H1 (cell line): ENCODE measurements at regions not wholly inside any gene's neighbourhood (a gene's known extent, or its start where the extent isn't known, plus 50 kb on each side); places are given as distances from the start of the nearest gene placed in this dataset.

ENCODE experiments used
- CTCF ChIA-PET: fragments of 300-600 bp; sonication (Branson Sonifier 250); formaldehyde crosslinking; loops from one replicate; lab custom pipeline; 2021; ENCODE audit not compliant: partially characterized antibody; lab: Charles Lee
- POLR2A ChIA-PET: fragments of 300-600 bp; sonication (Branson Sonifier 250); formaldehyde crosslinking; loops from one replicate; lab custom pipeline; 2021; ENCODE audit warnings: inconsistent platforms; ENCODE audit not compliant: partially characterized antibody; lab: Charles Lee
- DNase-seq, 2 experiments: peaks; one replicate each; pipeline versions ENCODE4 v3.0.0 to v3.0.0-alpha.2; 2010 to 2022; ENCODE audit warnings: low spot score in 2 of 2, low read depth in 1 of 2, mixed read lengths in 1 of 2
- FAIRE-seq: peaks from 2 replicates; lab custom pipeline; 2011; peaks lifted over from hg19 to GRCh38; lab: Jason Lieb, UNC
- H2AFZ ChIP-seq: 2 replicates; pipeline ENCODE4 v1.8.1; 2012; ENCODE audit warnings: low read length, inconsistent platforms
- H2AK5ac ChIP-seq: 2 replicates; pipeline ENCODE4 v1.6.1; 2013; ENCODE audit warnings: low read depth, low read length
- H2BK120ac ChIP-seq: replicated peaks from 2 replicates; pipeline ENCODE3; 2013; ENCODE audit warnings: low read depth, low read length, inconsistent platforms
- H2BK12ac ChIP-seq: 2 replicates; pipeline ENCODE4 v1.6.1; 2013; ENCODE audit warnings: low read depth, low read length
- H2BK15ac ChIP-seq: 2 replicates; pipeline ENCODE4 v1.6.1; 2013; ENCODE audit warnings: low read length
- H2BK20ac ChIP-seq: 2 replicates; pipeline ENCODE4 v1.6.1; 2013; ENCODE audit warnings: low read length
- H2BK5ac ChIP-seq: 2 replicates; pipeline ENCODE4 v1.6.1; 2013; ENCODE audit warnings: low read depth, low read length
- H3K14ac ChIP-seq: 2 replicates; pipeline ENCODE4 v1.6.1; 2013; ENCODE audit warnings: inconsistent platforms; ENCODE audit not compliant: insufficient read length
- H3K18ac ChIP-seq: 2 replicates; pipeline ENCODE4 v1.6.1; 2013; ENCODE audit warnings: low read length; ENCODE audit errors: extremely low read depth
- H3K23ac ChIP-seq: 2 replicates; pipeline ENCODE4 v1.6.1; 2013; ENCODE audit warnings: inconsistent platforms; ENCODE audit not compliant: insufficient read length
- H3K23me2 ChIP-seq: 2 replicates; pipeline ENCODE4 v1.6.1; 2013; ENCODE audit warnings: low read depth, low read length
- H3K27ac ChIP-seq: 2 replicates; pipeline ENCODE4 v1.6.1; 2011; ENCODE audit warnings: low read depth, low read length, inconsistent platforms
- H3K27me3 ChIP-seq, 4 experiments: replicated peaks in 1 of 4; 1 replicate in 1 of 4; 2 replicates in 3 of 4; pipeline versions ENCODE4 v1.6.1 to v1.8.1; 2011 to 2013; ENCODE audit warnings: low read length in 3 of 4, mild to moderate bottlenecking in 3 of 4, inconsistent platforms in 2 of 4, mixed read lengths in 2 of 4, moderate library complexity in 1 of 4; ENCODE audit not compliant: control insufficient read depth in 3 of 4, insufficient read depth in 3 of 4; ENCODE audit errors: extremely low read depth in 1 of 4
- H3K36me3 ChIP-seq, 4 experiments: 2 replicates each; pipeline versions ENCODE4 v1.6.1 to v1.8.1; 2011 to 2013; ENCODE audit warnings: mild to moderate bottlenecking in 4 of 4, low read length in 3 of 4, moderate library complexity in 2 of 4, control low read depth in 1 of 4, inconsistent platforms in 1 of 4; ENCODE audit not compliant: insufficient read depth in 4 of 4, control insufficient read depth in 2 of 4
- H3K4ac ChIP-seq: replicated peaks from 2 replicates; pipeline ENCODE3; 2013; ENCODE audit warnings: low read length, low read depth, mixed read lengths, inconsistent platforms; ENCODE audit not compliant: insufficient read length
- H3K4me1 ChIP-seq, 4 experiments: replicated peaks in 1 of 4; 1 replicate in 1 of 4; 2 replicates in 3 of 4; pipeline versions ENCODE4 v1.6.1 to v1.8.1; 2011 to 2013; ENCODE audit warnings: low read length in 3 of 4, inconsistent platforms in 2 of 4, mixed read lengths in 1 of 4; ENCODE audit not compliant: insufficient read depth in 4 of 4, control insufficient read depth in 3 of 4
- H3K4me2 ChIP-seq, 2 experiments: 2 replicates each; pipeline versions ENCODE4 v1.6.1 to v1.8.1; 2011 to 2013; ENCODE audit warnings: low read depth in 2 of 2, low read length in 2 of 2, control low read depth in 1 of 2, inconsistent platforms in 1 of 2, mild to moderate bottlenecking in 1 of 2; ENCODE audit not compliant: insufficient read depth in 1 of 2
- H3K4me3 ChIP-seq, 4 experiments: fragments of 200-600, 300-600 bp in 1 of 4; sonication (generic), shearing (Covaris generic), sonication (Bioruptor Twin) in 1 of 4; 2 replicates each; pipeline versions ENCODE4 v1.5.1 to v1.8.1; 2011 to 2016; ENCODE audit warnings: low read length in 4 of 4, low read depth in 3 of 4, control low read depth in 2 of 4, inconsistent platforms in 2 of 4, mild to moderate bottlenecking in 2 of 4, mixed read lengths in 1 of 4, moderate library complexity in 1 of 4; ENCODE audit not compliant: insufficient read depth in 2 of 4; ENCODE audit errors: extremely low read depth in 1 of 4
- H3K56ac ChIP-seq: replicated peaks from 2 replicates; pipeline ENCODE3; 2013; ENCODE audit warnings: low read depth, mild to moderate bottlenecking, mixed read lengths, low read length, inconsistent platforms; ENCODE audit not compliant: insufficient read length
- H3K79me1 ChIP-seq: 2 replicates; pipeline ENCODE4 v1.6.1; 2013; ENCODE audit warnings: low read depth, low read length, control low read depth
- H3K79me2 ChIP-seq, 2 experiments: 2 replicates each; pipeline versions ENCODE4 v1.6.1 to v1.8.1; 2012 to 2013; ENCODE audit warnings: low read length in 2 of 2, mild to moderate bottlenecking in 2 of 2, inconsistent platforms in 1 of 2; ENCODE audit not compliant: insufficient read depth in 2 of 2, control insufficient read depth in 1 of 2
- H3K9ac ChIP-seq, 4 experiments: replicated peaks in 1 of 4; 1 replicate in 1 of 4; 2 replicates in 3 of 4; pipeline versions ENCODE4 v1.6.1 to v1.8.1; 2011 to 2013; ENCODE audit warnings: low read depth in 3 of 4, low read length in 3 of 4, control low read depth in 2 of 4, mild to moderate bottlenecking in 2 of 4, moderate library complexity in 2 of 4, inconsistent platforms in 1 of 4; ENCODE audit errors: extremely low read depth in 1 of 4
- H3K9me3 ChIP-seq, 2 experiments: 2 replicates each; pipeline versions ENCODE4 v1.6.1 to v1.8.1; 2012 to 2013; ENCODE audit warnings: mild to moderate bottlenecking in 2 of 2, moderate library complexity in 2 of 2, control low read depth in 1 of 2, inconsistent platforms in 1 of 2, low read depth in 1 of 2, low read length in 1 of 2, mixed read lengths in 1 of 2; ENCODE audit not compliant: insufficient read depth in 2 of 2
- H4K20me1 ChIP-seq, 2 experiments: replicated peaks in 1 of 2; 2 replicates each; pipeline versions ENCODE3 to v1.8.1; 2011 to 2013; ENCODE audit warnings: inconsistent platforms in 2 of 2, low read length in 2 of 2, mild to moderate bottlenecking in 1 of 2; ENCODE audit not compliant: insufficient read depth in 2 of 2, control insufficient read depth in 1 of 2
- H4K5ac ChIP-seq: 2 replicates; pipeline ENCODE4 v1.6.1; 2013; ENCODE audit warnings: low read length, low read depth, mixed read lengths, inconsistent platforms; ENCODE audit not compliant: insufficient read length
- H4K8ac ChIP-seq: 2 replicates; pipeline ENCODE4 v1.8.0; 2013; ENCODE audit warnings: mild to moderate bottlenecking, moderate library complexity, low read length, inconsistent platforms; ENCODE audit not compliant: insufficient read depth; ENCODE audit errors: extremely low read depth
- H4K91ac ChIP-seq: replicated peaks from 2 replicates; pipeline ENCODE3; 2013; ENCODE audit warnings: low read length, mixed read lengths, inconsistent platforms; ENCODE audit not compliant: insufficient read length
- ASH2L ChIP-seq: fragments of 200-600, 300-600 bp; sonication (generic); IDR thresholded peaks from one replicate; pipeline ENCODE4 v1.7.1; 2017; ENCODE audit warnings: low read length
- BCL11A ChIP-seq, 2 experiments: IDR thresholded peaks; one replicate each; pipeline ENCODE4 v1.6.1; 2011; ENCODE audit warnings: low read depth in 2 of 2, low read length in 2 of 2, mild to moderate bottlenecking in 2 of 2
- EZH2 ChIP-seq: fragments of 200-600 bp; sonication (generic); IDR thresholded peaks from 2 replicates; pipeline ENCODE4 v1.7.1; 2012; ENCODE audit warnings: low read depth, mild to moderate bottlenecking, moderate library complexity, low read length, inconsistent platforms; ENCODE audit not compliant: severe bottlenecking
- HDAC6 ChIP-seq: IDR thresholded peaks from one replicate; pipeline ENCODE4 v1.7.1; 2012; ENCODE audit warnings: low read depth, mild to moderate bottlenecking, inconsistent platforms, low read length, moderate library complexity
- KDM1A ChIP-seq: fragments of 200-600, 300-600 bp; sonication (generic); IDR thresholded peaks from 2 replicates; pipeline ENCODE4 v1.7.1; 2016; ENCODE audit warnings: mild to moderate bottlenecking, low read length, borderline replicate concordance
- POLR2AphosphoS5 ChIP-seq: IDR thresholded peaks from 2 replicates; pipeline ENCODE4 v1.6.1; 2011; ENCODE audit warnings: low read depth, low read length
- SIRT6 ChIP-seq: IDR thresholded peaks from one replicate; pipeline ENCODE4 v1.7.1; 2012; ENCODE audit warnings: low read length, inconsistent platforms
- SRF ChIP-seq: IDR thresholded peaks from 2 replicates; pipeline ENCODE4 v1.6.1; 2011; ENCODE audit warnings: mild to moderate bottlenecking, low read depth, low read length, moderate library complexity
- TAF7 ChIP-seq: optimal IDR thresholded peaks from 2 replicates; pipeline ENCODE3; 2011; ENCODE audit warnings: low read depth, mild to moderate bottlenecking, inconsistent platforms, low read length, moderate library complexity, borderline replicate concordance
- USF2 ChIP-seq: IDR thresholded peaks from 2 replicates; pipeline ENCODE4 v1.6.1; 2011; ENCODE audit warnings: low read length, improper control_type of control experiment
- WGBS, 2 experiments: shearing (Covaris generic) in 1 of 2; methylation state at CpG; one replicate each; pipeline versions ENCODE4 v1.1.6 to v1.1.7; 2013 to 2015; ENCODE audit warnings: low lambda C conversion rate in 2 of 2, mixed read lengths in 2 of 2, inconsistent platforms in 1 of 2, low coverage in 1 of 2, missing lambda C conversion rate in 1 of 2; ENCODE audit not compliant: insufficient replicate concordance in 2 of 2, insufficient coverage in 1 of 2, insufficient read length in 1 of 2; ENCODE audit errors: extremely low coverage in 1 of 2, missing lambda C conversion rate in 1 of 2; 5-methylcytosine and 5-hydroxymethylcytosine counted together

GRCh38 chr2:22196806-22197205 is 1073.0 kb downstream of the TDRD15 start:
- Histone ChIP-seq H3K79me1 (no peaks in the 10 kb centered on the region), H2BK15ac (no peak overlapping the region), H3K27me3 (no peaks in the 10 kb centered on the region), H2BK12ac (no peak overlapping the region), H3K4ac (no peak overlapping the region), H4K91ac (no peak overlapping the region), H2AFZ (no peak overlapping the region), H2BK20ac (no peak overlapping the region), H3K23ac (no peak overlapping the region), H3K9ac (no peak overlapping the region), H3K18ac (no peak overlapping the region), H3K36me3 (no peaks in the 10 kb centered on the region), H3K4me3 (no peak overlapping the region), H3K56ac (no peak overlapping the region), H2BK5ac (no peak overlapping the region), H2BK120ac (no peak overlapping the region), H4K5ac (no peak overlapping the region), H3K23me2 (no peaks in the 10 kb centered on the region), H3K4me1 (peaks cover 0 to 8% (median 5%) of the 10 kb centered on the region in 4 experiments; a peak in 4 of 7 replicates), H2AK5ac (no peak overlapping the region), H3K27ac (no peak overlapping the region), H3K4me2 (no peak overlapping the region), H3K79me2 (no peaks in the 10 kb centered on the region), H4K20me1 (no peaks in the 10 kb centered on the region), H3K9me3 (no peaks in the 10 kb centered on the region), H3K14ac (no peak overlapping the region), H4K8ac (no peak overlapping the region)
- ChIA-PET POLR2A (no interaction called here), CTCF (interaction anchor here (0.6 kb wide), 1 partner anchor 30 kb away, joined by 3 read pairs; no protein-coding TSS in a partner anchor)
- WGBS, 2 experiments, result 92% methylated on average over 2 of the region's 2 CpGs; no CpG with 5 or more reads in 1 of the 2 experiments
- no peak for TF ChIP-seq EZH2
- TF ChIP-seq BCL11A (IDR thresholded peaks at IDR 0.05; ENCODE audit: low read depth in 2 of 2, low read length in 2 of 2), result no peak
- TF ChIP-seq HDAC6, result no peak
- TF ChIP-seq KDM1A, result no peak
- no peak for TF ChIP-seq TAF7
- no peak for TF ChIP-seq USF2
- no peak for TF ChIP-seq SRF
- TF ChIP-seq SIRT6, result no peak
- TF ChIP-seq POLR2AphosphoS5, result no peak
- no peak for TF ChIP-seq ASH2L
- FAIRE-seq (no peak), DNase-seq (no peak)
